Astrocyte of the spinal cord (primary cell): ENCODE measurements at regions not wholly inside any gene's neighbourhood (a gene's known extent, or its start where the extent isn't known, plus 50 kb on each side); places are given as distances from the start of the nearest gene placed in this dataset.
"Not testable (repeated sequence)": the region's sequence is repeated elsewhere in the genome, so short reads cannot be mapped to it uniquely, and the experiment has no call there.

Source experiments
- DNase-seq: peaks from one replicate; pipeline ENCODE4 v3.0.0; 2011; ENCODE audit warnings: low read depth, low spot score
- H3K4me3 ChIP-seq: 2 replicates; pipeline ENCODE4 v1.5.1; 2011; ENCODE audit warnings: low read depth, mild to moderate bottlenecking, low read length, moderate library complexity
- CTCF ChIP-seq: IDR thresholded peaks from 2 replicates; pipeline ENCODE4 v1.5.1; 2012; ENCODE audit warnings: low read depth, mild to moderate bottlenecking, low read length, inconsistent platforms
- in situ Hi-C: cut with HindIII; loops from 2 replicates; pipeline ENCODE4 v1.10.0; 2017; ENCODE audit warnings: low sequenced_read_pairs

- no peak overlapping the region for H3K4me3 ChIP-seq
- in situ Hi-C loops, result no loop called here
- TF ChIP-seq CTCF, result no peak
- DNase-seq, result no peak
These were observed 156.8 kb upstream of the STS start for GRCh38 chrX:6990552-6991193.

- in situ Hi-C loops, result no loop called here
- no peak overlapping the region for H3K4me3 ChIP-seq
- no peak for DNase-seq
- no peak for TF ChIP-seq CTCF
These were observed 157.7 kb upstream of the STS start for GRCh38 chrX:6989858-6990257.

GRCh38 chrX:6988694-6989093, 158.8 kb upstream of the STS start:
- in situ Hi-C loops, DNase-seq, H3K4me3 ChIP-seq: not testable (repeated sequence)

GRCh38 chrX:6986915-6987314, 160.6 kb upstream of the STS start:
- TF ChIP-seq CTCF, result no peak
- no peak for DNase-seq
- in situ Hi-C loops, result no loop called here
- H3K4me3 ChIP-seq, result no peak overlapping the region

GRCh38 chrX:6985537-6985936, 162.0 kb upstream of the STS start:
- DNase-seq, result no peak
- H3K4me3 ChIP-seq, result no peak overlapping the region
- in situ Hi-C loops, result no loop called here
- TF ChIP-seq CTCF, result no peak

GRCh38 chrX:6983207-6983955, 164.1 kb upstream of the STS start:
- DNase-seq, result no peak
- no peak overlapping the region for H3K4me3 ChIP-seq
- no peak for TF ChIP-seq CTCF
- in situ Hi-C loops, result no loop called here

- no peak overlapping the region for H3K4me3 ChIP-seq
- no peak for TF ChIP-seq CTCF
- in situ Hi-C loops, result no loop called here
- no peak for DNase-seq
These were observed 165.7 kb upstream of the STS start for GRCh38 chrX:6981718-6982406.
